ENCODE measurements at regions not wholly inside any gene's neighbourhood (a gene's known extent, or its start where the extent isn't known, plus 50 kb on each side); places are given as distances from the start of the nearest gene placed in this dataset.

GRCh38 chr12:111192647-111193046 lies 176.2 kb downstream of the PHETA1 start:
- Histone ChIP-seq H2AFZ (ENCODE audit: low read depth, low read length, poor library complexity, severe bottlenecking) (no peak overlapping the region), H3K79me2 (ENCODE audit: insufficient read depth, low read length) (no peaks in the 10 kb centered on the region), H3K4me3 (replicated peaks in 1 of 2; ENCODE audit: low read depth in 1 of 2, low read length in 2 of 2) (no peak overlapping the region), H4K20me1 (ENCODE audit: insufficient read depth) (no peaks in the 10 kb centered on the region), H3K27ac (ENCODE audit: low read depth, low read length) (no peak overlapping the region), H3K9ac (ENCODE audit: low read length) (no peak overlapping the region), H3K36me3 (ENCODE audit: control insufficient read depth in 1 of 2, insufficient read depth in 2 of 2, low read length in 2 of 2) (no peaks in the 10 kb centered on the region), H3K4me1 (ENCODE audit: control insufficient read depth in 1 of 2, insufficient read depth in 2 of 2, low read length in 2 of 2) (no peaks in the 10 kb centered on the region), H3K9me2 (ENCODE audit: insufficient read depth) (no peaks in the 10 kb centered on the region), H3K27me3 (ENCODE audit: insufficient read depth, low read length) (peaks cover 57% of the 10 kb centered on the region; the same call in 1 of the 2 replicates), H3K9me3 (ENCODE audit: control insufficient read depth in 1 of 2, insufficient read depth in 1 of 2, low read depth in 1 of 2, low read length in 2 of 2) (no peaks in the 10 kb centered on the region), H3K4me2 (ENCODE audit: low read length) (no peak overlapping the region)
- ATAC-seq (no peak), DNase-seq (ENCODE audit: low read depth, low spot score) (no peak)
- no peak for TF ChIP-seq POLR2A (IDR thresholded peaks at IDR 0.05; ENCODE audit: borderline replicate concordance, extremely low read depth, insufficient read depth, insufficient read length)
- TF ChIP-seq SP1 (IDR thresholded peaks at IDR 0.05; ENCODE audit: low read depth): no peak
- no peak for TF ChIP-seq EZH2phosphoT487 (IDR thresholded peaks at IDR 0.05; ENCODE audit: borderline replicate concordance)
- TF ChIP-seq CBX3 (IDR thresholded peaks at IDR 0.05; ENCODE audit: low read depth): no peak
- TF ChIP-seq ZNF274 (IDR thresholded peaks at IDR 0.05; ENCODE audit: low read depth, low read length): no peak
- TF ChIP-seq ZBTB33 (IDR thresholded peaks at IDR 0.05; ENCODE audit: extremely low read depth, insufficient replicate concordance, low read length): no peak
- no peak for TF ChIP-seq REST (IDR thresholded peaks at IDR 0.05; ENCODE audit: low read depth)
- TF ChIP-seq EGR1 (IDR thresholded peaks at IDR 0.05; ENCODE audit: low read depth): no peak
- TF ChIP-seq JUND (IDR thresholded peaks at IDR 0.05): no peak
- TF ChIP-seq FOSL1 (IDR thresholded peaks at IDR 0.05; ENCODE audit: low read depth): no peak
- no peak for TF ChIP-seq POLR2AphosphoS5 (IDR thresholded peaks at IDR 0.05; ENCODE audit: low read depth, low read length)
- TF ChIP-seq ELF1 (IDR thresholded peaks at IDR 0.05; ENCODE audit: borderline replicate concordance, low read depth): no peak
- no peak for TF ChIP-seq ZFX (IDR thresholded peaks at IDR 0.05)
- no peak for TF ChIP-seq SIN3A (IDR thresholded peaks at IDR 0.05; ENCODE audit: low read depth)
- no peak for TF ChIP-seq EZH2 (IDR thresholded peaks at IDR 0.05)
- no peak for TF ChIP-seq SRF (IDR thresholded peaks at IDR 0.05; ENCODE audit: low read depth)
- no peak for TF ChIP-seq TCF7L2 (IDR thresholded peaks at IDR 0.05; ENCODE audit: borderline replicate concordance, extremely low read depth, insufficient read depth, insufficient read length)
- TF ChIP-seq CTCF (IDR thresholded peaks at IDR 0.05 in 2 of 3, conservative IDR thresholded peaks at IDR 0.05 in 1 of 3; ENCODE audit: borderline replicate concordance in 1 of 3, insufficient read depth in 1 of 3, low read depth in 2 of 3, low read length in 2 of 3): no peak
- CTCF ChIA-PET: no interaction called here
- BruUV-seq (replicated peaks): no TSS peak
- RAD21 ChIA-PET (ENCODE audit: low non-redundant PET in 1 of 2, low total read pairs in 2 of 2, uncharacterized antibody in 2 of 2, unreplicated experiment in 2 of 2): no interaction called here
- POLR2A ChIA-PET: no interaction called here
- intact Hi-C loops (cut with micrococcal nuclease): no loop called here
